Left hindlimb (tissue), 1 donor: ENCODE measurements at regions not wholly inside any gene's neighbourhood (a gene's known extent, or its start where the extent isn't known, plus 50 kb on each side); places are given as distances from the start of the nearest gene placed in this dataset.
"Not testable (repeated sequence)": the region's sequence is repeated elsewhere in the genome, so short reads cannot be mapped to it uniquely, and the experiment has no call there.

ENCODE experiments used
- DNase-seq: peaks from one replicate; pipeline ENCODE4 v3.0.0-alpha.2; 2018

- no peak for DNase-seq
These were observed 144.7 kb upstream of the UST start for GRCh38 chr6:148602136-148602535.

- no peak for DNase-seq
These were observed 138.5 kb upstream of the UST start for GRCh38 chr6:148608199-148608951.

- no peak for DNase-seq
These were observed 135.6 kb upstream of the UST start for GRCh38 chr6:148611213-148611612.

GRCh38 chr6:148612043-148612442, 134.8 kb upstream of the UST start:
- DNase-seq: no peak

GRCh38 chr6:148614602-148615001, 132.2 kb upstream of the UST start:
- no peak for DNase-seq

GRCh38 chr6:148616841-148617240, 130.0 kb upstream of the UST start:
- no peak for DNase-seq

- DNase-seq: no peak
These were observed 129.3 kb upstream of the UST start for GRCh38 chr6:148617530-148617929.

- no peak for DNase-seq
These were observed 126.9 kb upstream of the UST start for GRCh38 chr6:148619891-148620290.

GRCh38 chr6:148620579-148621298, 126.1 kb upstream of the UST start:
- no peak for DNase-seq

- no peak for DNase-seq
These were observed 121.2 kb upstream of the UST start for GRCh38 chr6:148625609-148626008.

GRCh38 chr6:148628251-148628650, 118.6 kb upstream of the UST start:
- DNase-seq: no peak

GRCh38 chr6:148629181-148629580, 117.6 kb upstream of the UST start:
- DNase-seq: peak; percentile 58

- no peak for DNase-seq
These were observed 117.0 kb upstream of the UST start for GRCh38 chr6:148629592-148630465.

- no peak for DNase-seq
These were observed 111.6 kb upstream of the UST start for GRCh38 chr6:148635070-148635743.

- DNase-seq: not testable (repeated sequence)
These were observed 105.0 kb upstream of the UST start for GRCh38 chr6:148641836-148642235.

- not testable (repeated sequence) for DNase-seq
These were observed 103.6 kb upstream of the UST start for GRCh38 chr6:148643208-148643607.

- not testable (repeated sequence) for DNase-seq
These were observed 101.8 kb upstream of the UST start for GRCh38 chr6:148645049-148645448.

- no peak for DNase-seq
These were observed 97.9 kb upstream of the UST start for GRCh38 chr6:148648754-148649453.

GRCh38 chr6:148649454-148649963, 97.3 kb upstream of the UST start:
- no peak for DNase-seq

- DNase-seq: no peak
These were observed 95.8 kb upstream of the UST start for GRCh38 chr6:148650941-148651505.

GRCh38 chr6:148652205-148652604, 94.6 kb upstream of the UST start:
- no peak for DNase-seq
